PC-9 (cell line): ENCODE measurements at regions not wholly inside any gene's neighbourhood (a gene's known extent, or its start where the extent isn't known, plus 50 kb on each side); places are given as distances from the start of the nearest gene placed in this dataset.

Source experiments
- BruUV-seq: library from RNA; stranded (reverse); fragments of 400-500 nt; replicated peaks from 2 replicates; lab custom pipeline; 2021; lab: Mats Ljungman, UMichigan
- CTCF ChIA-PET: fragments of 300-600 bp; sonication (Branson Sonifier 250); formaldehyde crosslinking; loops from one replicate; lab custom pipeline; 2022; ENCODE audit warnings: antibody characterized with exemption; lab: Charles Lee
- POLR2A ChIA-PET: fragments of 300-600 bp; sonication (Branson Sonifier 250); formaldehyde crosslinking; loops from one replicate; lab custom pipeline; 2022; ENCODE audit warnings: antibody characterized with exemption; ENCODE audit not compliant: unreplicated experiment; lab: Charles Lee
- DNase-seq, 2 experiments: peaks; one replicate each; pipeline versions ENCODE4 v3.0.0 to v3.0.0-alpha.2; 2015 to 2022; ENCODE audit warnings: mixed read lengths in 1 of 2
- H2AFZ ChIP-seq: fragments of 200-600 bp; sonication (generic); 2 replicates; pipeline ENCODE4 v1.8.1; 2017; ENCODE audit warnings: antibody characterized with exemption
- H3F3A ChIP-seq: fragments of 200-600 bp; sonication (generic); 2 replicates; pipeline ENCODE4 v1.8.1; 2017; ENCODE audit warnings: antibody characterized with exemption, mild to moderate bottlenecking, low read depth; ENCODE audit not compliant: insufficient read depth
- H3K27ac ChIP-seq: fragments of 200-600 bp; sonication (generic); 2 replicates; pipeline ENCODE4 v1.6.1; 2016; ENCODE audit warnings: mixed run types
- H3K27me3 ChIP-seq: fragments of 200-600 bp; sonication (generic); 2 replicates; pipeline ENCODE4 v1.6.1; 2016; ENCODE audit warnings: low read depth, mixed run types; ENCODE audit not compliant: insufficient read depth
- H3K36me3 ChIP-seq: fragments of 200-600 bp; sonication (generic); 2 replicates; pipeline ENCODE4 v1.6.1; 2016; ENCODE audit warnings: low read depth, mixed run types
- H3K4me1 ChIP-seq: fragments of 200-600 bp; sonication (generic); replicated peaks from 2 replicates; pipeline ENCODE4 v1.6.1; 2016; ENCODE audit warnings: mixed run types; ENCODE audit not compliant: insufficient read depth
- H3K4me2 ChIP-seq: fragments of 200-600 bp; sonication (generic); 2 replicates; pipeline ENCODE4 v1.6.1; 2017; ENCODE audit warnings: mixed run types
- H3K4me3 ChIP-seq: fragments of 200-600 bp; sonication (generic); 2 replicates; pipeline ENCODE4 v1.6.1; 2016; ENCODE audit warnings: mixed run types
- H3K79me2 ChIP-seq: fragments of 200-600 bp; sonication (generic); 2 replicates; pipeline ENCODE4 v1.6.1; 2017; ENCODE audit warnings: low read depth, mixed run types
- H3K9me2 ChIP-seq: fragments of 200-600 bp; sonication (generic); 2 replicates; pipeline ENCODE4 v1.8.1; 2017; ENCODE audit warnings: mild to moderate bottlenecking; ENCODE audit not compliant: insufficient read depth
- H3K9me3 ChIP-seq: fragments of 200-600 bp; sonication (generic); 2 replicates; pipeline ENCODE4 v1.8.1; 2016; ENCODE audit warnings: low read depth; ENCODE audit not compliant: insufficient read depth
- H4K20me1 ChIP-seq: fragments of 200-600 bp; sonication (generic); 2 replicates; pipeline ENCODE4 v1.8.1; 2017; ENCODE audit not compliant: insufficient read depth
- CTCF ChIP-seq: fragments of 200-600 bp; sonication (generic); conservative IDR thresholded peaks from 2 replicates; pipeline ENCODE4 v1.6.1; 2017; ENCODE audit warnings: mixed run types, antibody characterized with exemption, mild to moderate bottlenecking, moderate library complexity
- EZH2 ChIP-seq: fragments of 200-600 bp; sonication (generic); IDR thresholded peaks from 2 replicates; pipeline ENCODE4 v1.8.0; 2017; ENCODE audit warnings: antibody characterized with exemption, low read depth
- intact Hi-C: fragments of 100-400 bp; cut with micrococcal nuclease; formaldehyde crosslinking; loops from one replicate; pipeline ENCODE4 v1.10.0; 2022; ENCODE audit not compliant: unreplicated experiment

- peaks cover 4% of the 10 kb centered on the region; the same call in 1 of the 2 replicates for H3F3A ChIP-seq
- intact Hi-C loops: no loop called here
- H3K27ac ChIP-seq: peak overlapping the region; percentile 87
- ChIA-PET CTCF (no interaction called here), POLR2A (no interaction called here)
- peak overlapping the region; percentile 67 for H3K4me2 ChIP-seq
- H3K36me3 ChIP-seq: no peaks in the 10 kb centered on the region
- peak; percentile 18 to 82 for DNase-seq
- no TSS peak for BruUV-seq
- H3K9me3 ChIP-seq: no peaks in the 10 kb centered on the region
- no peak for TF ChIP-seq EZH2
- TF ChIP-seq CTCF: no peak
- H3K4me1 ChIP-seq: peaks cover 20% of the 10 kb centered on the region
- H3K4me3 ChIP-seq: no peak overlapping the region
- no peaks in the 10 kb centered on the region for H4K20me1 ChIP-seq
- no peaks in the 10 kb centered on the region for H3K79me2 ChIP-seq
- no peaks in the 10 kb centered on the region for H3K9me2 ChIP-seq
- H3K27me3 ChIP-seq: no peaks in the 10 kb centered on the region
- 0 out of 2 replicates have a peak overlapping the region, but pooled peaks have one; percentile 58 for H2AFZ ChIP-seq
Observed at GRCh38 chrX:16466640-16467432, 183.1 kb upstream of the S100G start.

GRCh38 chrX:16469870-16470269 is 180.1 kb upstream of the S100G start:
- DNase-seq: no peak
- peaks cover 4% of the 10 kb centered on the region; the same call in 1 of the 2 replicates for H3F3A ChIP-seq
- H3K4me2 ChIP-seq: no peak overlapping the region
- no peaks in the 10 kb centered on the region for H4K20me1 ChIP-seq
- H3K9me3 ChIP-seq: no peaks in the 10 kb centered on the region
- H3K4me3 ChIP-seq: no peak overlapping the region
- H3K4me1 ChIP-seq: peaks cover 20% of the 10 kb centered on the region
- H3K9me2 ChIP-seq: no peaks in the 10 kb centered on the region
- no peaks in the 10 kb centered on the region for H3K36me3 ChIP-seq
- no TSS peak for BruUV-seq
- TF ChIP-seq EZH2: no peak
- TF ChIP-seq CTCF: no peak
- no peak overlapping the region for H2AFZ ChIP-seq
- H3K27me3 ChIP-seq: no peaks in the 10 kb centered on the region
- no peak overlapping the region for H3K27ac ChIP-seq
- H3K79me2 ChIP-seq: no peaks in the 10 kb centered on the region
- intact Hi-C loops: no loop called here
- ChIA-PET CTCF (no interaction called here), POLR2A (no interaction called here)

- Histone ChIP-seq H4K20me1 (no peaks in the 10 kb centered on the region), H3K4me2 (no peak overlapping the region), H3K27me3 (no peaks in the 10 kb centered on the region), H3F3A (no peaks in the 10 kb centered on the region; the same call in 1 of the 2 replicates), H2AFZ (no peak overlapping the region), H3K4me1 (peaks cover 5% of the 10 kb centered on the region; the same call in 1 of the 2 replicates), H3K4me3 (no peak overlapping the region), H3K9me3 (no peaks in the 10 kb centered on the region), H3K79me2 (no peaks in the 10 kb centered on the region), H3K9me2 (no peaks in the 10 kb centered on the region), H3K36me3 (no peaks in the 10 kb centered on the region), H3K27ac (no peak overlapping the region)
- ChIA-PET CTCF (no interaction called here), POLR2A (no interaction called here)
- no TSS peak for BruUV-seq
- TF ChIP-seq EZH2: no peak
- TF ChIP-seq CTCF: no peak
- intact Hi-C loops: no loop called here
- DNase-seq: no peak
Observed at GRCh38 chrX:16472345-16472744, 177.6 kb upstream of the S100G start.
